Activated naive CD4-positive, alpha-beta T cell (primary cell): ENCODE measurements at regions not wholly inside any gene's neighbourhood (a gene's known extent, or its start where the extent isn't known, plus 50 kb on each side); places are given as distances from the start of the nearest gene placed in this dataset.

ENCODE experiments used
- DNase-seq, 4 experiments: peaks; one replicate each; lab custom pipeline; 2025; lab: John Stamatoyannopoulos, UW

GRCh38 chr22:48233586-48233985 is 1471.1 kb downstream of the TBC1D22A start:
- DNase-seq = no peak

GRCh38 chr22:48228468-48228867 is 1466.0 kb downstream of the TBC1D22A start:
- DNase-seq = no peak

GRCh38 chr22:48227341-48228018 is 1465.0 kb downstream of the TBC1D22A start:
- no peak for DNase-seq

- no peak for DNase-seq
Measured at GRCh38 chr22:48226026-48227013, 1463.9 kb downstream of the TBC1D22A start.

- no peak for DNase-seq
Measured at GRCh38 chr22:48224332-48224731, 1461.9 kb downstream of the TBC1D22A start.

- no peak for DNase-seq
Measured at GRCh38 chr22:48223488-48224190, 1461.2 kb downstream of the TBC1D22A start.

GRCh38 chr22:48222742-48223487 is 1460.5 kb downstream of the TBC1D22A start:
- no peak for DNase-seq

- DNase-seq = no peak
Measured at GRCh38 chr22:48218889-48219420, 1456.5 kb downstream of the TBC1D22A start.

GRCh38 chr22:48217596-48217995 is 1455.1 kb downstream of the TBC1D22A start:
- no peak for DNase-seq

- DNase-seq = no peak
Measured at GRCh38 chr22:48212727-48213126, 1450.3 kb downstream of the TBC1D22A start.

GRCh38 chr22:48210812-48211211 is 1448.4 kb downstream of the TBC1D22A start:
- DNase-seq = no peak

GRCh38 chr22:48210198-48210580 is 1447.7 kb downstream of the TBC1D22A start:
- no peak for DNase-seq

GRCh38 chr22:48209473-48210197 is 1447.2 kb downstream of the TBC1D22A start:
- DNase-seq = no peak

GRCh38 chr22:48208894-48209293 is 1446.4 kb downstream of the TBC1D22A start:
- DNase-seq = no peak

- no peak for DNase-seq
Measured at GRCh38 chr22:48207919-48208535, 1445.6 kb downstream of the TBC1D22A start.

- no peak for DNase-seq
Measured at GRCh38 chr22:48205790-48206189, 1443.3 kb downstream of the TBC1D22A start.

GRCh38 chr22:48205161-48205560 is 1442.7 kb downstream of the TBC1D22A start:
- no peak for DNase-seq

- DNase-seq = no peak
Measured at GRCh38 chr22:48204296-48204695, 1441.8 kb downstream of the TBC1D22A start.

GRCh38 chr22:48199667-48200066 is 1437.2 kb downstream of the TBC1D22A start:
- no peak for DNase-seq
